HT-29 (cell line): ENCODE measurements at regions not wholly inside any gene's neighbourhood (a gene's known extent, or its start where the extent isn't known, plus 50 kb on each side); places are given as distances from the start of the nearest gene placed in this dataset.
"Not testable (repeated sequence)": the region's sequence is repeated elsewhere in the genome, so short reads cannot be mapped to it uniquely, and the experiment has no call there.

Experiments
- DNase-seq: peaks from one replicate; pipeline ENCODE4 v3.0.0-alpha.2; 2015; ENCODE audit warnings: low spot score

- no peak for DNase-seq
These were observed 194.4 kb downstream of the CTTN start for GRCh38 chr11:70592641-70593165.

GRCh38 chr11:70593446-70593983 is 195.2 kb downstream of the CTTN start:
- no peak for DNase-seq

- no peak for DNase-seq
These were observed 195.7 kb downstream of the CTTN start for GRCh38 chr11:70594031-70594430.

- no peak for DNase-seq
These were observed 196.3 kb downstream of the CTTN start for GRCh38 chr11:70594606-70595005.

- DNase-seq: no peak
These were observed 196.7 kb downstream of the CTTN start for GRCh38 chr11:70595016-70595415.

GRCh38 chr11:70595452-70595851 is 197.1 kb downstream of the CTTN start:
- no peak for DNase-seq

- no peak for DNase-seq
These were observed 197.8 kb downstream of the CTTN start for GRCh38 chr11:70596091-70596490.

GRCh38 chr11:70597006-70597555 is 198.8 kb downstream of the CTTN start:
- DNase-seq: no peak

- DNase-seq: no peak
These were observed 199.7 kb downstream of the CTTN start for GRCh38 chr11:70597751-70598625.

GRCh38 chr11:70600911-70601415 is 202.6 kb downstream of the CTTN start:
- not testable (repeated sequence) for DNase-seq

GRCh38 chr11:70601861-70602538 is 203.7 kb downstream of the CTTN start:
- DNase-seq: no peak

- DNase-seq: no peak
These were observed 204.9 kb downstream of the CTTN start for GRCh38 chr11:70603114-70603755.

GRCh38 chr11:70603756-70604211 is 205.5 kb downstream of the CTTN start:
- DNase-seq: no peak

GRCh38 chr11:70604221-70604620 is 205.9 kb downstream of the CTTN start:
- no peak for DNase-seq

GRCh38 chr11:70604630-70605467 is 206.5 kb downstream of the CTTN start:
- DNase-seq: no peak

- no peak for DNase-seq
These were observed 207.1 kb downstream of the CTTN start for GRCh38 chr11:70605468-70605815.

GRCh38 chr11:70605846-70606245 is 207.5 kb downstream of the CTTN start:
- DNase-seq: no peak

GRCh38 chr11:70606248-70606950 is 208.1 kb downstream of the CTTN start:
- DNase-seq: no peak

- no peak for DNase-seq
These were observed 208.6 kb downstream of the CTTN start for GRCh38 chr11:70606951-70607330.

- no peak for DNase-seq
These were observed 209.2 kb downstream of the CTTN start for GRCh38 chr11:70607561-70607960.
